ENCODE measurements at regions not wholly inside any gene's neighbourhood (a gene's known extent, or its start where the extent isn't known, plus 50 kb on each side); places are given as distances from the start of the nearest gene placed in this dataset.
"Not testable (repeated sequence)": the region's sequence is repeated elsewhere in the genome, so short reads cannot be mapped to it uniquely, and the experiment has no call there.

DNA sequence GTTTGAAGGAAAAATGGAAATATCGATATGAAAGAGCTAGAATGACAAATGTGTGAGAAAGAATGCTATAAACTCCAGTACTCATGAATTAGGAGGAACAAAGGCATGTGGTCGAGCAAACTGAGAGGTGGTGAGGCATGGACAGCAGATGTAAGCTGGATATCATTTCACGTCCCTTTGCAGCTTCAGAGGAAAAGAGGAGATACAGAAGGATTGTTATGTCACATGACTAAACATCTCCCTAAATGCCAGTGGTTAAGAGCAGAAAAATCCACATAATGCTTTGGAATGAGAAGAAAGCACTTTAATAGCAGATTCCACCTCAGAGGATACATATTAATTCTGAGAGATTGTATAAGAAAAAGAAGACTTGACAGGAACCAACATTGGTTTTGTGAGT lies 248.7 kb downstream of the ZIC4 start:
- H3K27me3 ChIP-seq (ENCODE audit: insufficient read depth, low read length, poor library complexity, severe bottlenecking) = peaks cover 3% of the 10 kb centered on the region
- no peaks in the 10 kb centered on the region for H3F3A ChIP-seq (ENCODE audit: low read depth)
- H2AFZ ChIP-seq (ENCODE audit: low read length) = no peak overlapping the region
- no peaks in the 10 kb centered on the region for H4K20me1 ChIP-seq (ENCODE audit: insufficient read depth, low read length, poor library complexity, severe bottlenecking)
- H3K9me3 ChIP-seq (ENCODE audit: insufficient read depth, low read depth, low read length) = 0 out of 2 replicates have a peak, but pooled peaks cover 4% of the 10 kb centered on the region
- no peak overlapping the region for H3K4me3 ChIP-seq (ENCODE audit: low read length, poor library complexity, severe bottlenecking)
- H3K36me3 ChIP-seq (ENCODE audit: insufficient read depth, low read length) = no peaks in the 10 kb centered on the region
- no peak overlapping the region for H3K4me2 ChIP-seq (ENCODE audit: low read depth, low read length, poor library complexity, severe bottlenecking)
- H3K9me2 ChIP-seq (replicated peaks; ENCODE audit: low read depth, low read length) = no peaks in the 10 kb centered on the region
- TF ChIP-seq, protein P1, sequence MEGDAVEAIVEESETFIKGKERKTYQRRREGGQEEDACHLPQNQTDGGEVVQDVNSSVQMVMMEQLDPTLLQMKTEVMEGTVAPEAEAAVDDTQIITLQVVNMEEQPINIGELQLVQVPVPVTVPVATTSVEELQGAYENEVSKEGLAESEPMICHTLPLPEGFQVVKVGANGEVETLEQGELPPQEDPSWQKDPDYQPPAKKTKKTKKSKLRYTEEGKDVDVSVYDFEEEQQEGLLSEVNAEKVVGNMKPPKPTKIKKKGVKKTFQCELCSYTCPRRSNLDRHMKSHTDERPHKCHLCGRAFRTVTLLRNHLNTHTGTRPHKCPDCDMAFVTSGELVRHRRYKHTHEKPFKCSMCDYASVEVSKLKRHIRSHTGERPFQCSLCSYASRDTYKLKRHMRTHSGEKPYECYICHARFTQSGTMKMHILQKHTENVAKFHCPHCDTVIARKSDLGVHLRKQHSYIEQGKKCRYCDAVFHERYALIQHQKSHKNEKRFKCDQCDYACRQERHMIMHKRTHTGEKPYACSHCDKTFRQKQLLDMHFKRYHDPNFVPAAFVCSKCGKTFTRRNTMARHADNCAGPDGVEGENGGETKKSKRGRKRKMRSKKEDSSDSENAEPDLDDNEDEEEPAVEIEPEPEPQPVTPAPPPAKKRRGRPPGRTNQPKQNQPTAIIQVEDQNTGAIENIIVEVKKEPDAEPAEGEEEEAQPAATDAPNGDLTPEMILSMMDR (conservative IDR thresholded peaks at IDR 0.05; ENCODE audit: low read length) = no peak
- no peak for TF ChIP-seq EZH2phosphoT487 (IDR thresholded peaks at IDR 0.05; ENCODE audit: borderline replicate concordance)
- no peaks in the 10 kb centered on the region for H3K79me2 ChIP-seq (ENCODE audit: insufficient read depth, low read length)
- H3K9ac ChIP-seq (ENCODE audit: low read depth, low read length, poor library complexity, severe bottlenecking) = no peak overlapping the region
- H3K4me1 ChIP-seq (ENCODE audit: insufficient read depth, low read length, poor library complexity, severe bottlenecking) = no peaks in the 10 kb centered on the region

DNA sequence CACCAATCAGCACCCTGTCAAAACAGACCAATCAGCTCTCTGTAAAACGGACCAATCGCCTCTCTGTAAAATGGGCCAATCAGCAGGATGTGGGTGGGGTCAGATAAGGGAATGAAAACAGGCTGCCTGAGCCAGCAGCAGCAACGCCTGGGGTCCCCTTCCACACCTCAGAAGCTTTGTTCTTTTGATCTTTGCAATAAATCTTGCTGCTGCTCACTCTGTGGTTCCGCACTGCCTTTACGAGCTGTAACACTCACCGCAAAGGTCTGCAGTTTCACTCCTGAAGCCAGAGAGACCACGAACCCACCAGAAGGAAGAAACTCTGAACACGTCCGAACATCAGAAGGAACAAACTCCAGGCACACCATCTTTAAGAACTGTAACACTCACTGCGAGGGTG lies 251.4 kb downstream of the ZIC4 start:
- H3K27me3 ChIP-seq (ENCODE audit: insufficient read depth, low read length, poor library complexity, severe bottlenecking); H3K9ac ChIP-seq (ENCODE audit: low read depth, low read length, poor library complexity, severe bottlenecking); H3K4me3 ChIP-seq (ENCODE audit: low read length, poor library complexity, severe bottlenecking); H3K4me2 ChIP-seq (ENCODE audit: low read depth, low read length, poor library complexity, severe bottlenecking); H3K4me1 ChIP-seq (ENCODE audit: insufficient read depth, low read length, poor library complexity, severe bottlenecking); H3K79me2 ChIP-seq (ENCODE audit: insufficient read depth, low read length); H3K9me2 ChIP-seq (replicated peaks; ENCODE audit: low read depth, low read length); H2AFZ ChIP-seq (ENCODE audit: low read length); H3F3A ChIP-seq (ENCODE audit: low read depth); H3K36me3 ChIP-seq (ENCODE audit: insufficient read depth, low read length); H4K20me1 ChIP-seq (ENCODE audit: insufficient read depth, low read length, poor library complexity, severe bottlenecking); H3K9me3 ChIP-seq (ENCODE audit: insufficient read depth, low read depth, low read length): not testable (repeated sequence)

DNA sequence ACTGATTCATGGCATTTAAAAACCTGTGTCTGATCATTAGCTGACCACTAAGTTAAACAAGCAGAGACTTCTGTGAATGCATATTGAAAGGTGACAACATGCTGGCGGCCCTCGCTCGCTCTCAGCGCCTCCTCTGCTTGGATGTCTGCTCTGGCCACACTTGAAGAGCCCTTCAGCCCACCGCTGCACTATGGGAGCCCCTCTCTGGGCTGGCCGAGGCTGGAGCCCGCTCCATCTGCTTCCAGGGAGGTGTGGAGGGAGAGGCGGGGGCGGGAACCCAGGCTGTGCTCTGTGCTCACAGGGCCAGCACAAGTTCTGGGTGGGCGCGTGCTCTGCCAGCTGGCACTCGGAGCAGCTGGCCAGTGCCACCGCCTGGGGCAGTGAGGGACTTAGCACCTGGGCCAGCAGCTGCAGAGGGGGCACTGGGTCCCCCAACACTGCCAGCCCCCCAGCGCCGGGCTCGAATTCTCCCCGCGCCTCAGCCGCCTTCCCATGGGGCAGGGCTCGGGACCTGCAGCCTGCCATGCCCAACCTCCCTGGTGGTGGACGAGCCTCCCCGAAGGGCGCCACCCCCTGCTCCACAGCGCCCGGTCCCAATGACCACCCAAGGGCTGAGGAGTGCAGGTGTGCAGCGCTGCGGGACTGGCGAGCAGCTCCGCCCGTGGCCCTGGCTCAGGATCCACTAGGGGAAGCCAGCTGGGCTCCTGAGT lies 252.4 kb downstream of the ZIC4 start:
- Histone ChIP-seq H3F3A (ENCODE audit: low read depth) (no peaks in the 10 kb centered on the region), H3K79me2 (ENCODE audit: insufficient read depth, low read length) (no peaks in the 10 kb centered on the region), H3K9ac (ENCODE audit: low read depth, low read length, poor library complexity, severe bottlenecking) (no peak overlapping the region), H3K36me3 (ENCODE audit: insufficient read depth, low read length) (no peaks in the 10 kb centered on the region), H3K9me3 (ENCODE audit: insufficient read depth, low read depth, low read length) (0 out of 2 replicates have a peak, but pooled peaks cover 4% of the 10 kb centered on the region), H3K4me3 (ENCODE audit: low read length, poor library complexity, severe bottlenecking) (no peak overlapping the region), H3K4me2 (ENCODE audit: low read depth, low read length, poor library complexity, severe bottlenecking) (no peak overlapping the region), H3K9me2 (replicated peaks; ENCODE audit: low read depth, low read length) (no peaks in the 10 kb centered on the region), H4K20me1 (ENCODE audit: insufficient read depth, low read length, poor library complexity, severe bottlenecking) (no peaks in the 10 kb centered on the region), H2AFZ (ENCODE audit: low read length) (no peak overlapping the region), H3K4me1 (ENCODE audit: insufficient read depth, low read length, poor library complexity, severe bottlenecking) (no peaks in the 10 kb centered on the region), H3K27me3 (ENCODE audit: insufficient read depth, low read length, poor library complexity, severe bottlenecking) (peaks cover 3% of the 10 kb centered on the region)
- TF ChIP-seq, protein P1 (conservative IDR thresholded peaks at IDR 0.05; ENCODE audit: low read length) = no peak
- TF ChIP-seq EZH2phosphoT487 (IDR thresholded peaks at IDR 0.05; ENCODE audit: borderline replicate concordance) = no peak

DNA sequence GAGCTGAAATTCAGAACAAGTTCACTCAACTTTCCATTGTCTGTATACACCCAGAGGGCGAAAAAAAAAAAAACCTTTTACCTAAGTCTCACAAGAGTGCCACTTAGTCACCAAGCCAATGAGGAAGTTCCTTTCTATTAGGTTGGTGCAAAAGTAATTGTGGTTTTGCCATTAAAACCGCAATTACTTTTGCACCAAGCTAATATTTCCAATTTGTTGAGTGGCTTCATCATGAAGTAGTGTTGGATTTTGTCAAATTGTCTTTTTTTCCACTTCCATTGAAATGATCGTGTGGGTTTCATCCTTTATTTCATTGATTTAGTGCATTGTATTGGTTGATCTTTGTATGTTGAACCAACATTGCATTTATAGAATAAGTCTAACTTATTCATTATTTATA lies 253.9 kb downstream of the ZIC4 start:
- no peaks in the 10 kb centered on the region for H3K36me3 ChIP-seq (ENCODE audit: insufficient read depth, low read length)
- peaks cover 3% of the 10 kb centered on the region for H3K27me3 ChIP-seq (ENCODE audit: insufficient read depth, low read length, poor library complexity, severe bottlenecking)
- no peaks in the 10 kb centered on the region for H3K79me2 ChIP-seq (ENCODE audit: insufficient read depth, low read length)
- H3K9me2 ChIP-seq (replicated peaks; ENCODE audit: low read depth, low read length) = no peaks in the 10 kb centered on the region
- no peak overlapping the region for H2AFZ ChIP-seq (ENCODE audit: low read length)
- no peak overlapping the region for H3K4me3 ChIP-seq (ENCODE audit: low read length, poor library complexity, severe bottlenecking)
- no peak overlapping the region for H3K4me2 ChIP-seq (ENCODE audit: low read depth, low read length, poor library complexity, severe bottlenecking)
- 0 out of 2 replicates have a peak, but pooled peaks cover 4% of the 10 kb centered on the region for H3K9me3 ChIP-seq (ENCODE audit: insufficient read depth, low read depth, low read length)
- TF ChIP-seq EZH2phosphoT487 (IDR thresholded peaks at IDR 0.05; ENCODE audit: borderline replicate concordance) = no peak
- TF ChIP-seq, protein P1 (conservative IDR thresholded peaks at IDR 0.05; ENCODE audit: low read length) = no peak
- H3K4me1 ChIP-seq (ENCODE audit: insufficient read depth, low read length, poor library complexity, severe bottlenecking) = no peaks in the 10 kb centered on the region
- no peak overlapping the region for H3K9ac ChIP-seq (ENCODE audit: low read depth, low read length, poor library complexity, severe bottlenecking)
- no peaks in the 10 kb centered on the region for H4K20me1 ChIP-seq (ENCODE audit: insufficient read depth, low read length, poor library complexity, severe bottlenecking)
- no peaks in the 10 kb centered on the region for H3F3A ChIP-seq (ENCODE audit: low read depth)
